ENCODE measurements at regions not wholly inside any gene's neighbourhood (a gene's known extent, or its start where the extent isn't known, plus 50 kb on each side); places are given as distances from the start of the nearest gene placed in this dataset.

- TF ChIP-seq CTCF (conservative IDR thresholded peaks at IDR 0.05; ENCODE audit: low read depth, low read length) = no peak
- TF ChIP-seq EZH2phosphoT487 (IDR thresholded peaks at IDR 0.05; ENCODE audit: borderline replicate concordance, low read length) = no peak
- TF ChIP-seq EZH2 (IDR thresholded peaks at IDR 0.05; ENCODE audit: low read length, unreplicated experiment) = no peak
Observed at GRCh38 chr1:232390590-232390989, 239.3 kb downstream of the SIPA1L2 start.

Measured in PC-3 (cell line).